ENCODE measurements at regions not wholly inside any gene's neighbourhood (a gene's known extent, or its start where the extent isn't known, plus 50 kb on each side); places are given as distances from the start of the nearest gene placed in this dataset.

GRCh38 chr13:44273216-44273615 lies 100.4 kb upstream of the SERP2 start:
- H2BK15ac ChIP-seq (ENCODE audit: low read length), result no peak overlapping the region
- H2AFZ ChIP-seq (ENCODE audit: low read length), result no peak overlapping the region
- H2BK5ac ChIP-seq (ENCODE audit: low read depth, low read length), result no peak overlapping the region
- H3K56ac ChIP-seq (replicated peaks; ENCODE audit: insufficient read length, low read depth, low read length), result no peak overlapping the region
- no peak overlapping the region for H3K4ac ChIP-seq (replicated peaks; ENCODE audit: insufficient read length, low read depth, low read length)
- H2BK120ac ChIP-seq (replicated peaks; ENCODE audit: low read depth, low read length), result no peak overlapping the region
- POLR2A ChIA-PET (ENCODE audit: partially characterized antibody), result no interaction called here
- no peaks in the 10 kb centered on the region for H3K23me2 ChIP-seq (ENCODE audit: low read depth, low read length)
- no peak overlapping the region for H4K5ac ChIP-seq (ENCODE audit: insufficient read length, low read depth, low read length)
- H3K36me3 ChIP-seq (ENCODE audit: control insufficient read depth in 2 of 4, insufficient read depth in 4 of 4, low read length in 3 of 4), result no peaks in the 10 kb centered on the region
- no peak overlapping the region for H3K4me2 ChIP-seq (ENCODE audit: insufficient read depth in 1 of 2, low read depth in 2 of 2, low read length in 2 of 2)
- no peaks in the 10 kb centered on the region for H3K27me3 ChIP-seq (replicated peaks in 1 of 4; ENCODE audit: control insufficient read depth in 3 of 4, extremely low read depth in 1 of 4, insufficient read depth in 3 of 4, low read length in 3 of 4)
- H4K20me1 ChIP-seq (replicated peaks in 1 of 2; ENCODE audit: control insufficient read depth in 1 of 2, insufficient read depth in 2 of 2, low read length in 2 of 2), result no peaks in the 10 kb centered on the region
- CTCF ChIA-PET (ENCODE audit: partially characterized antibody), result interaction anchor here (0.8 to 1.7 kb wide), 3 partner anchors 7 to 18 kb away, joined by 3 to 6 read pairs (median 4); no protein-coding TSS in a partner anchor
- no peak overlapping the region for H2BK20ac ChIP-seq (ENCODE audit: low read length)
- H4K91ac ChIP-seq (replicated peaks; ENCODE audit: insufficient read length, low read length), result no peak overlapping the region
- DNase-seq (ENCODE audit: low read depth in 1 of 2, low spot score in 2 of 2) (no peak), FAIRE-seq (no peak)
- no peaks in the 10 kb centered on the region for H3K79me2 ChIP-seq (ENCODE audit: control insufficient read depth in 1 of 2, insufficient read depth in 2 of 2, low read length in 2 of 2)
- H2BK12ac ChIP-seq (ENCODE audit: low read depth, low read length), result no peak overlapping the region
- no peak overlapping the region for H3K18ac ChIP-seq (ENCODE audit: extremely low read depth, low read length)
- 83% methylated on average over 5 of the region's 5 CpGs; no CpG with 5 or more reads in 1 of the 2 experiments for whole genome bisulfite sequencing, 2 experiments (ENCODE audit: extremely low coverage in 1 of 2, insufficient coverage in 1 of 2, insufficient read length in 1 of 2, insufficient replicate concordance in 2 of 2, low coverage in 1 of 2, low lambda C conversion rate in 2 of 2, missing lambda C conversion rate in 1 of 2)
- H3K23ac ChIP-seq (ENCODE audit: insufficient read length), result no peak overlapping the region
- no peak overlapping the region for H3K9ac ChIP-seq (replicated peaks in 1 of 4; ENCODE audit: extremely low read depth in 1 of 4, low read depth in 3 of 4, low read length in 3 of 4)
- H2AK5ac ChIP-seq (ENCODE audit: low read depth, low read length), result no peak overlapping the region
- TF ChIP-seq SIX5 (IDR thresholded peaks at IDR 0.05; ENCODE audit: low read depth, low read length) (no peak), POLR2AphosphoS5 (IDR thresholded peaks at IDR 0.05; ENCODE audit: low read depth, low read length) (no peak), USF2 (IDR thresholded peaks at IDR 0.05; ENCODE audit: low read length) (no peak), CBX5 (IDR thresholded peaks at IDR 0.05; ENCODE audit: low read depth, low read length) (no peak), SP1 (IDR thresholded peaks at IDR 0.05; ENCODE audit: low read depth, low read length) (no peak), SRF (IDR thresholded peaks at IDR 0.05; ENCODE audit: low read depth, low read length) (no peak), TCF12 (IDR thresholded peaks at IDR 0.05; ENCODE audit: low read depth, low read length) (no peak), HDAC6 (IDR thresholded peaks at IDR 0.05; ENCODE audit: low read depth, low read length) (no peak), SIRT6 (IDR thresholded peaks at IDR 0.05; ENCODE audit: low read length) (no peak), ZNF274 (IDR thresholded peaks at IDR 0.05; ENCODE audit: borderline replicate concordance, extremely low read depth, low read length) (no peak), PHF8 (conservative IDR thresholded peaks at IDR 0.05; ENCODE audit: low read depth, low read length) (no peak), RBBP5 (IDR thresholded peaks at IDR 0.05; ENCODE audit: borderline replicate concordance, low read depth, low read length) (no peak), TAF1 (IDR thresholded peaks at IDR 0.05; ENCODE audit: low read depth, low read length) (no peak), POLR2A (IDR thresholded peaks at IDR 0.05; ENCODE audit: control extremely low read depth in 1 of 2, low read depth in 2 of 2, low read length in 2 of 2) (no peak), CEBPB (IDR thresholded peaks at IDR 0.05; ENCODE audit: low read depth, low read length) (no peak)
- H3K4me3 ChIP-seq (ENCODE audit: extremely low read depth in 1 of 4, insufficient read depth in 2 of 4, low read depth in 3 of 4, low read length in 4 of 4), result no peak overlapping the region
- no peaks in the 10 kb centered on the region for H3K79me1 ChIP-seq (ENCODE audit: low read depth, low read length)
- H3K9me3 ChIP-seq (ENCODE audit: insufficient read depth in 2 of 2, low read depth in 1 of 2, low read length in 1 of 2), result no peaks in the 10 kb centered on the region
- H4K8ac ChIP-seq (ENCODE audit: extremely low read depth, insufficient read depth, low read length), result no peak overlapping the region
- no peak overlapping the region for H3K14ac ChIP-seq (ENCODE audit: insufficient read length)
- H3K27ac ChIP-seq (ENCODE audit: low read depth, low read length), result no peak overlapping the region
- no peaks in the 10 kb centered on the region for H3K4me1 ChIP-seq (replicated peaks in 1 of 4; ENCODE audit: control insufficient read depth in 3 of 4, insufficient read depth in 4 of 4, low read length in 3 of 4)
